ENCODE measurements at regions not wholly inside any gene's neighbourhood (a gene's known extent, or its start where the extent isn't known, plus 50 kb on each side); places are given as distances from the start of the nearest gene placed in this dataset.

DNA sequence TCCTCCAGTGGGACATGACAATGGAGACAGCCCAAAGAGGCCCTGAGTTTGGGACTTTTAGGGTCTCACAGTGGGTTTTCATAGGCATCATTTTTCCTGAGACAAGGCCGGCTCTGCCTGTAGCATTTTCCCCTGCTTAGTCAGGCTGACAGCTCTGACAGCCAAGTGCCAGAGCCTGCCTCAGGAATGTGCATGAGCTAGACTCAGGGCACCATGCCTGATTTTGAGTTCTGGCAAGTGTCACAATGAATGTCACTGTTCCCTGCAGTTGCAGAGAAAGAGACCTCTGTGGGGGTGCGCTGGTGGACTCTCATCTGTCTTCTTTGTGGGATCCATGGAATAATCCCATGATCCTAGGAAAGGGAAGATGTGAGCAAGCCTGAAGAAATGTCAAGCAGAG is 343.3 kb upstream of the TSPY4 start:
- no peak overlapping the region for H3K27ac Mint-ChIP-seq
- Histone ChIP-seq H3K4me1 (ENCODE audit: insufficient read depth) (no peaks in the 10 kb centered on the region), H3F3A (replicated peaks; ENCODE audit: low read depth) (no peaks in the 10 kb centered on the region), H4K20me1 (replicated peaks; ENCODE audit: insufficient read depth) (no peaks in the 10 kb centered on the region), H3K79me2 (replicated peaks; ENCODE audit: insufficient read depth) (no peaks in the 10 kb centered on the region), H3K4me3 (no peak overlapping the region), H3K9me2 (ENCODE audit: insufficient read depth) (no peaks in the 10 kb centered on the region), H3K4me2 (no peak overlapping the region), H2AFZ (no peak overlapping the region), H3K27ac (ENCODE audit: low read depth) (no peak overlapping the region), H3K36me3 (ENCODE audit: insufficient read depth) (no peaks in the 10 kb centered on the region), H3K27me3 (ENCODE audit: insufficient read depth) (no peaks in the 10 kb centered on the region)
- no peaks in the 10 kb centered on the region for H3K27me3 Mint-ChIP-seq (ENCODE audit: insufficient read depth, low read depth, poor library complexity)
- no peak overlapping the region for H3K4me3 Mint-ChIP-seq
- H3K9me3 Mint-ChIP-seq, result peaks cover 79% of the 10 kb centered on the region
- DNase-seq (ENCODE audit: low spot score) (no peak), ATAC-seq (no peak)
- TF ChIP-seq JUNB (IDR thresholded peaks at IDR 0.05; ENCODE audit: unreplicated experiment) (no peak), NANOG (IDR thresholded peaks at IDR 0.05; ENCODE audit: borderline replicate concordance) (no peak), EZH2 (IDR thresholded peaks at IDR 0.05; ENCODE audit: low read depth, unreplicated experiment) (no peak), STAT1 (IDR thresholded peaks at IDR 0.05; ENCODE audit: unreplicated experiment) (no peak), CREB1 (CRISPR knock-in tag; IDR thresholded peaks at IDR 0.05; ENCODE audit: low read depth) (no peak), ZNF114 (CRISPR knock-in tag; IDR thresholded peaks at IDR 0.05) (no peak), EZH2phosphoT487 (IDR thresholded peaks at IDR 0.05; ENCODE audit: unreplicated experiment) (no peak), POLR2AphosphoS5 (IDR thresholded peaks at IDR 0.05; ENCODE audit: low read depth) (no peak), ZNF331 (CRISPR knock-in tag; IDR thresholded peaks at IDR 0.05; ENCODE audit: low read depth) (no peak)
- TF ChIP-seq, protein P1, sequence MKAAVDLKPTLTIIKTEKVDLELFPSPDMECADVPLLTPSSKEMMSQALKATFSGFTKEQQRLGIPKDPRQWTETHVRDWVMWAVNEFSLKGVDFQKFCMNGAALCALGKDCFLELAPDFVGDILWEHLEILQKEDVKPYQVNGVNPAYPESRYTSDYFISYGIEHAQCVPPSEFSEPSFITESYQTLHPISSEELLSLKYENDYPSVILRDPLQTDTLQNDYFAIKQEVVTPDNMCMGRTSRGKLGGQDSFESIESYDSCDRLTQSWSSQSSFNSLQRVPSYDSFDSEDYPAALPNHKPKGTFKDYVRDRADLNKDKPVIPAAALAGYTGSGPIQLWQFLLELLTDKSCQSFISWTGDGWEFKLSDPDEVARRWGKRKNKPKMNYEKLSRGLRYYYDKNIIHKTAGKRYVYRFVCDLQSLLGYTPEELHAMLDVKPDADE (IDR thresholded peaks at IDR 0.05), result no peak
- TF ChIP-seq, protein P2, sequence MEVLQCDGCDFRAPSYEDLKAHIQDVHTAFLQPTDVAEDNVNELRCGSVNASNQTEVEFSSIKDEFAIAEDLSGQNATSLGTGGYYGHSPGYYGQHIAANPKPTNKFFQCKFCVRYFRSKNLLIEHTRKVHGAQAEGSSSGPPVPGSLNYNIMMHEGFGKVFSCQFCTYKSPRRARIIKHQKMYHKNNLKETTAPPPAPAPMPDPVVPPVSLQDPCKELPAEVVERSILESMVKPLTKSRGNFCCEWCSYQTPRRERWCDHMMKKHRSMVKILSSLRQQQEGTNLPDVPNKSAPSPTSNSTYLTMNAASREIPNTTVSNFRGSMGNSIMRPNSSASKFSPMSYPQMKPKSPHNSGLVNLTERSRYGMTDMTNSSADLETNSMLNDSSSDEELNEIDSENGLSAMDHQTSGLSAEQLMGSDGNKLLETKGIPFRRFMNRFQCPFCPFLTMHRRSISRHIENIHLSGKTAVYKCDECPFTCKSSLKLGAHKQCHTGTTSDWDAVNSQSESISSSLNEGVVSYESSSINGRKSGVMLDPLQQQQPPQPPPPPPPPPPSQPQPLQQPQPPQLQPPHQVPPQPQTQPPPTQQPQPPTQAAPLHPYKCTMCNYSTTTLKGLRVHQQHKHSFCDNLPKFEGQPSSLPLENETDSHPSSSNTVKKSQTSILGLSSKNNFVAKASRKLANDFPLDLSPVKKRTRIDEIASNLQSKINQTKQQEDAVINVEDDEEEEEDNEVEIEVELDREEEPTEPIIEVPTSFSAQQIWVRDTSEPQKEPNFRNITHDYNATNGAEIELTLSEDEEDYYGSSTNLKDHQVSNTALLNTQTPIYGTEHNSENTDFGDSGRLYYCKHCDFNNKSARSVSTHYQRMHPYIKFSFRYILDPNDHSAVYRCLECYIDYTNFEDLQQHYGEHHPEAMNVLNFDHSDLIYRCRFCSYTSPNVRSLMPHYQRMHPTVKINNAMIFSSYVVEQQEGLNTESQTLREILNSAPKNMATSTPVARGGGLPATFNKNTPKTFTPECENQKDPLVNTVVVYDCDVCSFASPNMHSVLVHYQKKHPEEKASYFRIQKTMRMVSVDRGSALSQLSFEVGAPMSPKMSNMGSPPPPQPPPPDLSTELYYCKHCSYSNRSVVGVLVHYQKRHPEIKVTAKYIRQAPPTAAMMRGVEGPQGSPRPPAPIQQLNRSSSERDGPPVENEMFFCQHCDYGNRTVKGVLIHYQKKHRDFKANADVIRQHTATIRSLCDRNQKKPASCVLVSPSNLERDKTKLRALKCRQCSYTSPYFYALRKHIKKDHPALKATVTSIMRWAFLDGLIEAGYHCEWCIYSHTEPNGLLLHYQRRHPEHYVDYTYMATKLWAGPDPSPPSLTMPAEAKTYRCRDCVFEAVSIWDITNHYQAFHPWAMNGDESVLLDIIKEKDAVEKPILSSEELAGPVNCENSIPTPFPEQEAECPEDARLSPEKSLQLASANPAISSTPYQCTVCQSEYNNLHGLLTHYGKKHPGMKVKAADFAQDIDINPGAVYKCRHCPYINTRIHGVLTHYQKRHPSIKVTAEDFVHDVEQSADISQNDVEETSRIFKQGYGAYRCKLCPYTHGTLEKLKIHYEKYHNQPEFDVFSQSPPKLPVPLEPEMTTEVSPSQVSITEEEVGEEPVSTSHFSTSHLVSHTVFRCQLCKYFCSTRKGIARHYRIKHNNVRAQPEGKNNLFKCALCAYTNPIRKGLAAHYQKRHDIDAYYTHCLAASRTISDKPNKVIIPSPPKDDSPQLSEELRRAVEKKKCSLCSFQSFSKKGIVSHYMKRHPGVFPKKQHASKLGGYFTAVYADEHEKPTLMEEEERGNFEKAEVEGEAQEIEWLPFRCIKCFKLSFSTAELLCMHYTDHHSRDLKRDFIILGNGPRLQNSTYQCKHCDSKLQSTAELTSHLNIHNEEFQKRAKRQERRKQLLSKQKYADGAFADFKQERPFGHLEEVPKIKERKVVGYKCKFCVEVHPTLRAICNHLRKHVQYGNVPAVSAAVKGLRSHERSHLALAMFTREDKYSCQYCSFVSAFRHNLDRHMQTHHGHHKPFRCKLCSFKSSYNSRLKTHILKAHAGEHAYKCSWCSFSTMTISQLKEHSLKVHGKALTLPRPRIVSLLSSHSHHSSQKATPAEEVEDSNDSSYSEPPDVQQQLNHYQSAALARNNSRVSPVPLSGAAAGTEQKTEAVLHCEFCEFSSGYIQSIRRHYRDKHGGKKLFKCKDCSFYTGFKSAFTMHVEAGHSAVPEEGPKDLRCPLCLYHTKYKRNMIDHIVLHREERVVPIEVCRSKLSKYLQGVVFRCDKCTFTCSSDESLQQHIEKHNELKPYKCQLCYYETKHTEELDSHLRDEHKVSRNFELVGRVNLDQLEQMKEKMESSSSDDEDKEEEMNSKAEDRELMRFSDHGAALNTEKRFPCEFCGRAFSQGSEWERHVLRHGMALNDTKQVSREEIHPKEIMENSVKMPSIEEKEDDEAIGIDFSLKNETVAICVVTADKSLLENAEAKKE (CRISPR knock-in tag; IDR thresholded peaks at IDR 0.05), result no peak
- TF ChIP-seq, protein P3, sequence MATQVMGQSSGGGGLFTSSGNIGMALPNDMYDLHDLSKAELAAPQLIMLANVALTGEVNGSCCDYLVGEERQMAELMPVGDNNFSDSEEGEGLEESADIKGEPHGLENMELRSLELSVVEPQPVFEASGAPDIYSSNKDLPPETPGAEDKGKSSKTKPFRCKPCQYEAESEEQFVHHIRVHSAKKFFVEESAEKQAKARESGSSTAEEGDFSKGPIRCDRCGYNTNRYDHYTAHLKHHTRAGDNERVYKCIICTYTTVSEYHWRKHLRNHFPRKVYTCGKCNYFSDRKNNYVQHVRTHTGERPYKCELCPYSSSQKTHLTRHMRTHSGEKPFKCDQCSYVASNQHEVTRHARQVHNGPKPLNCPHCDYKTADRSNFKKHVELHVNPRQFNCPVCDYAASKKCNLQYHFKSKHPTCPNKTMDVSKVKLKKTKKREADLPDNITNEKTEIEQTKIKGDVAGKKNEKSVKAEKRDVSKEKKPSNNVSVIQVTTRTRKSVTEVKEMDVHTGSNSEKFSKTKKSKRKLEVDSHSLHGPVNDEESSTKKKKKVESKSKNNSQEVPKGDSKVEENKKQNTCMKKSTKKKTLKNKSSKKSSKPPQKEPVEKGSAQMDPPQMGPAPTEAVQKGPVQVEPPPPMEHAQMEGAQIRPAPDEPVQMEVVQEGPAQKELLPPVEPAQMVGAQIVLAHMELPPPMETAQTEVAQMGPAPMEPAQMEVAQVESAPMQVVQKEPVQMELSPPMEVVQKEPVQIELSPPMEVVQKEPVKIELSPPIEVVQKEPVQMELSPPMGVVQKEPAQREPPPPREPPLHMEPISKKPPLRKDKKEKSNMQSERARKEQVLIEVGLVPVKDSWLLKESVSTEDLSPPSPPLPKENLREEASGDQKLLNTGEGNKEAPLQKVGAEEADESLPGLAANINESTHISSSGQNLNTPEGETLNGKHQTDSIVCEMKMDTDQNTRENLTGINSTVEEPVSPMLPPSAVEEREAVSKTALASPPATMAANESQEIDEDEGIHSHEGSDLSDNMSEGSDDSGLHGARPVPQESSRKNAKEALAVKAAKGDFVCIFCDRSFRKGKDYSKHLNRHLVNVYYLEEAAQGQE (IDR thresholded peaks at IDR 0.05; ENCODE audit: unreplicated experiment), result no peak
- TF ChIP-seq, protein P4, sequence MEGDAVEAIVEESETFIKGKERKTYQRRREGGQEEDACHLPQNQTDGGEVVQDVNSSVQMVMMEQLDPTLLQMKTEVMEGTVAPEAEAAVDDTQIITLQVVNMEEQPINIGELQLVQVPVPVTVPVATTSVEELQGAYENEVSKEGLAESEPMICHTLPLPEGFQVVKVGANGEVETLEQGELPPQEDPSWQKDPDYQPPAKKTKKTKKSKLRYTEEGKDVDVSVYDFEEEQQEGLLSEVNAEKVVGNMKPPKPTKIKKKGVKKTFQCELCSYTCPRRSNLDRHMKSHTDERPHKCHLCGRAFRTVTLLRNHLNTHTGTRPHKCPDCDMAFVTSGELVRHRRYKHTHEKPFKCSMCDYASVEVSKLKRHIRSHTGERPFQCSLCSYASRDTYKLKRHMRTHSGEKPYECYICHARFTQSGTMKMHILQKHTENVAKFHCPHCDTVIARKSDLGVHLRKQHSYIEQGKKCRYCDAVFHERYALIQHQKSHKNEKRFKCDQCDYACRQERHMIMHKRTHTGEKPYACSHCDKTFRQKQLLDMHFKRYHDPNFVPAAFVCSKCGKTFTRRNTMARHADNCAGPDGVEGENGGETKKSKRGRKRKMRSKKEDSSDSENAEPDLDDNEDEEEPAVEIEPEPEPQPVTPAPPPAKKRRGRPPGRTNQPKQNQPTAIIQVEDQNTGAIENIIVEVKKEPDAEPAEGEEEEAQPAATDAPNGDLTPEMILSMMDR (conservative IDR thresholded peaks at IDR 0.05; ENCODE audit: low read depth in 2 of 2), result no peak
- no peaks in the 10 kb centered on the region for H3K4me1 Mint-ChIP-seq
- peaks cover 4% of the 10 kb centered on the region; the same call in 2 of the 3 replicates for H3K36me3 Mint-ChIP-seq (ENCODE audit: low read depth)

Data from GM23338 (cell line).